NCI-H1417 treated with DMSO at 0.1 percent for 48 hours (cell line): ENCODE measurements at regions not wholly inside any gene's neighbourhood (a gene's known extent, or its start where the extent isn't known, plus 50 kb on each side); places are given as distances from the start of the nearest gene placed in this dataset.

Experiments
- DNase-seq: peaks from one replicate; lab custom pipeline; 2025; lab: John Stamatoyannopoulos, UW

DNA sequence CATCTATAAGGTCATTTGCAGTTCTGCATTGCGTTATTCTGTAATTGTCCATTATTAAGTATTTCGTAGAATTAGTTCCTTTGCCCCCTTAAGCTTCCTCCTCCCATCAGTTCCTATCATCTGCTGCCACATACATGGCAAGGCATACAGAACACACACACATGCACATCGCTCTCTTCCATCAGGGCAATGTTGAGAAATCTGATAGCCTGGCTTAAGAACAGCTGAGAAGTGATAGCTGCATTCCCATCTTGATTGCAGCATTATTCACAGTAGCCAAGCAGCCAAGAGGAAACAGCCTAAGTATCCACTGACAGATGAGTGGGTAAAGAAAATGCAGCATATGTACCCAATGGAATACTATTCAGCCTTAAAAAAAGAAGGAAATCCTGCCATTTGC, 186.8 kb upstream of the CADM1 start:
- no peak for DNase-seq

DNA sequence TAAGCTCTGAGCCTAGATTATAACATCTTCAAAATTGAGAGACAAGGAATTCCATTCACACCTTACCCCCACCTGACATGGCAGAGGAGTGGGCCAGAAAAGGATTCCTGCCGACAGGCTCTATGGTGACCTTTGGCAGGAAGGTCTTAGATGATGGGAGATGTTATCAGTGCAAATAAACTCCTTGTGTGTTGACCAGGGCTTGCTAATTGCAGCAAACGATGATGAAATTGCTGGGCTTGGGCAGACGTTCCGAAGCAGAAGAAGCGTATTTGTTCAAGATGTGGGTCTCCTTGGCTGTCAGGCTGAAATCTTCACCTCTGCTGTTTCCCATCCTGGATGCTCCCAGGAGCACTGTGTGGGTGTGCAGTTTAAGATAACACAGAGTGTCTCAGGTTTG, 183.7 kb upstream of the CADM1 start:
- no peak for DNase-seq

DNA sequence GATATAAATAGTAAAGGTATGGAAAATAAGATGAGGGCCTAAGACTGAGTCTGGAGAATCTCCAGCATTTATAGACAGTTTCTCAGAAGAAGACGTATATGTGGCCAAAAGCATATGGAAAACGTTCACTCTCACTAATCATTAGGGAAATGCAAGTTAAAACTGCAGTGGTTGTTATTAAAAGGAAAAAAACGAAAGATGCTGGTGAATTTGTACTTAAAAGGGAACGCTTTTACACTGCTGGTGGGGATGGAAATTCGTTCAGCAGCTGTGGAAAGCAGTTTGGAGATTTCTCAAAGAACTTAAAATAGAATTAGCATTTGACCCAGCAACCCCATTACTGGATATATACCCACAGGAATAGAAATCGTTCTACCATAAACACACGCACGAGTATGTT, 180.5 kb upstream of the CADM1 start:
- DNase-seq: no peak

DNA sequence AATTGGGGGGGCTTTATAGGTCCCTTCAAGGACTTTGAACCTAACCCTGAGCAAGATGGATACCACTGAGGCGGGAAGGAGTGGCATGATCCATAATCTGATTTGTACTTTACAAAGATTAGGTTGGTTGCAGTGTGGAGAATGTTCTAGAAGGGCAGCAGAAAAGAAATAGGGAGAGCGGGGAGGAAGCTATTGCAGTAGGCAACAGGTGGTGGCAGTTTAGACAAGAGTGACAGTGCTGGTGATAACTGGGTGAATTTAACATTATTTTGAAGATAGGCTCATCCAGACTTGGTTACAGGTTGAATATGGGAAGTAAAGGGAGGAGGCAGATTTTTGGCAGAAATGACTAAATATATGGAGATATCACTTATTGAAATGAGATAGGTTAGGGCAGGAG, 179.9 kb upstream of the CADM1 start:
- no peak for DNase-seq

DNA sequence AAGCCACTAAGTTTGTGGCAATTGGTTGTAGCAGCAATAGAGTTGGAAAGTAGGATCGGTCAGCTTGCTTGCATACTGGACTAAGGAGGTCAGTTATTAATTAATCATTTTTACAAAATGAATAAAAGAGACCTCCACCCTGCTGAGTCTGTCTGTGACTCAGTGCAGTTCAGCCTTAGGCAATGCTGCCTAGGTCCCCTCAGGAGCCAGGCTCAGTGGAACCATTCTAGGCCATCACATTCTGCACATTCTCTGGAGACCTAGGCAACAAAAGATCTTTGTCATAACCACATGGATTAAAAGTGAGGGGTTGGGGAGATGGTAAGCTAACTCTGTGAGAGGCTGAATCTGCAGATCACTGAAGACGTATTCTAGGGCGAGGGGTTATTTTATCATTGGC, 178.7 kb upstream of the CADM1 start:
- no peak for DNase-seq

DNA sequence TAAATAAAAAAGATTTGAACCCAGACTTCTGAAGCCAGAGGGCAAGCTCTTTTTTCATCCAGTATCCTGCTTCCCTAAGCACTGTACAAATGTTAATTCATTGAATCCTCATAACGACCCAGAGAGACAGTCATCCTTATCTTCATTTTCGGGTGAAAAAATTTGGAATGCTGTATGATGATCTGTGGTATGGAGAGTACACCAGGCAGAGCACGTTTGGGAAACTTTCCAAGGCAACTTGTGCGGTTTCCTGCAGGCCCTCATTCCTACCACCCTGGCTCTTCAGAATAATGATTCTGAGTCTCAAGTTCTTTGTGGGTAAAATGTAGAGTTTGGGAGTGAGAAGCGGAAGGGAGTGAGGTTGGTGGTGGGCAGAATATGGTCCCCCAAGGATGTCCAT, 177.9 kb upstream of the CADM1 start:
- DNase-seq: no peak

DNA sequence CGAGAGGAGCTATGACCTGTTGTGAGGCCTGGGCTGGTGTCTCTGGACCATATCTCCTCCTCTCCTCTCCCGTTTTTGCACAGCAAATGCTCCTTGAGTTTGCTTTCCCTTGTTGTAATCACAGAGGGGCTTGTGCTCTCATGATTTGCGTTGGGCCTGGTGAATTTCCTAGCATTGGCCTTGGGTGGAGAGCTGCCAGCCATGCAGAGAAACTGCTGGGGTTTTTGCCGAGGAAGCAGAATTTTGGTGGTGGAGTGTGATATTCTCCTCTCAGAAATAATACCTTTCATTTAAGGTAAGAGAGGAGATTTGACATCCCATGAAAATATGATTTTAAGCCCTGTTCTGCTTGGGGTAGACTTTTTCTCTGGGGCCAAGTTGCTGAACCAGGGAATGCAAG, 175.7 kb upstream of the CADM1 start:
- no peak for DNase-seq

DNA sequence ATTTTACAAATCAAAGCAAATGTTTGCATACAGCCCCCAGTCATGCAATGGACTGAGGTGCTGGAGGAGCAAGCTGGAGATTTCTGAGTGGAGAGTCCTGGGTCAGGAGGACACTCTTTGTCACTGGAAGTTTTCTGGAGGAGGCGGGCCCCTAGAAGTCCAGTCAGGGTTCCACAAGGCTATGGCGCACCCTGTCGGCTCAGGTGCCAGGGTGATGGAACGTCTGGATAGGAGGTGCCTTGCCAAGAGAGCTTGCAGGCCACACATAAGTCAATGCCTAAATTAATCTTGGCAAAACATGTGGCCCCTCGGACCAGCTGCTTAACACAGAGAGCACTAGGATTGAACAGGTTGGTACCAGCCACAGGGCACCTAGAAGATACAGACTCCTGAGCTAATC, 174.7 kb upstream of the CADM1 start:
- DNase-seq: no peak

DNA sequence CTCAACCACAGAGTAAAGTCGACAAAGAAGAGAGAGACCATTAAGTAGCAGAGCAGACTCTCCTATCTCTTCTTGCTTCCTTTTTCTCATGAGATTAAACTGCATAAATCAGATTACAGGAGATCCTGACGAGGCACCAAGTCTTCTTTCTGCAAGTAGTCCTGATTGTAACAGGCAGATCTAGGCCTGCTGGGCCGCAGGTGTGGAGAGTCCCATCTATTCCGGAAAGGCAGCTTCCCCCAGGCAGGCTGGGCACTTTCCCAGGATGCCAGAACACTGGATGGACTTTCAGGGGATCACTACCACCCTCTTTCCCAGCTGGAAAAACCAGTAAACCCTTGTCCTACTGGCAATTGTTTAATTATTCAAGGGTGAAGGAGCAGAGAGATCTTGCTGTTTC, 173.0 kb upstream of the CADM1 start:
- no peak for DNase-seq

DNA sequence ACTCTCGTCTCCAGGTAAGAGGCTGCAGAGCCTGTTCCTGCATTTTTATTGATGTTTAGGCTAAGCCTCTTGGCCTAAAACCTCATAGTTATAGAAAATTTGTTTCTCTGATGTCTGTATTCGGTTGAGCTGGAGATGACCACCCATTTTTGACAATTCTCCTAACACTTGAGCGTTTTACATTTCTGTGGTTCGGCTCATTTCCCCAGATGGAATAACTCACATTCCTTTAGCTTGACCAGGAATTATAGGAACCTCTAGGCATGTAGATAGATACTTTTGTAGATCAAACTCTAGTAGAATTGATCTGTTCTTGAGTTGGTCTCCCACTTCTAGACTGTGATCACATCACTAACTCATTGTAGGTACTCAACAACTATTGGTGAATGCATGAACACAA, 172.6 kb upstream of the CADM1 start:
- no peak for DNase-seq

DNA sequence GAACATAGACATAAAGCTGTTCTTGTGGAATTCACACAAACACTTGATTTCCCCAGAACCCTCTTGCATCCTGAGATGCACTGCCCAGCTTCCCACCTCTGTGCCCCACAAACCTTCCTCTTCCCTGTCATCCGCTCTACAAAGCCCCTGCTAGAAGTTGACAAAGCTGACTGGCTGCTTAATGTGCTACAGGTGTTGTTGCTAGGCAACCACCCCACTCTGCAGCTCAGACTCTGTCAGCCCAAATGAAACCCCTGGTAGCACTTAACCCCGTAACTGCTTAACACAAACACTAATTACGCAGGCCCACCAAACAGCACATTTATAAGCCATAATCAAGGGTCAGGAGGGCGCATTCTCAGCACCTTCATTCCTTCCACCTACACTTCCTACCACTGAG, 172.0 kb upstream of the CADM1 start:
- peak; percentile 37 for DNase-seq

DNA sequence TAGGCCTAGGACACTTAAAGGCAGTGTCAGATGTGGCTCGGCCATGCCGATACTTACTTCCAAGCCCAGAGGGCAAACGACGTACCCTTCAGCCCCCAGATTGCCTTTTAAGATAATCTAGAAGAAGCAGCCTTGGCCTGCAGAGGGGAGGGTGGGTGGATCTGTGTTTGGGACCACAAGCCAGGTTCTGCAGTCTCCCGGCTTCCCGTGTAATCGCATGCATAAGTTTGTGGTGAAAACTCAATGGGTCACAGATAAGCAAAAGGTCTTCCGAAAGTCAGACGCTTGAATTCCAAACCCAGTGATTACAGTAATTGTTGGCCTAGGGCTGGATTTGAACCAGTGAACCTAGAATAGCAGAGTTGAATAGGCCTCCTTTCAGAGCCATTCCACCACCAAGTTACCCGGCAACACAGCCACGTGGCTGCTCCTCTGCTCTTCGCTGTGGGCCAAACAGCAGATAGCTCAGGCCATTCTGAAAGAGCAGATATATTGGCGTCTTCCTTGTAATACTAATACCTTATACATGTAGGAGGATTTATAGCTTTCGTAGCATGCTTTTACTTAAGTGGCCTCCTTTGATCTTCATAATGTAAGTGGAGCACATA, 170.8 kb upstream of the CADM1 start:
- DNase-seq: no peak

DNA sequence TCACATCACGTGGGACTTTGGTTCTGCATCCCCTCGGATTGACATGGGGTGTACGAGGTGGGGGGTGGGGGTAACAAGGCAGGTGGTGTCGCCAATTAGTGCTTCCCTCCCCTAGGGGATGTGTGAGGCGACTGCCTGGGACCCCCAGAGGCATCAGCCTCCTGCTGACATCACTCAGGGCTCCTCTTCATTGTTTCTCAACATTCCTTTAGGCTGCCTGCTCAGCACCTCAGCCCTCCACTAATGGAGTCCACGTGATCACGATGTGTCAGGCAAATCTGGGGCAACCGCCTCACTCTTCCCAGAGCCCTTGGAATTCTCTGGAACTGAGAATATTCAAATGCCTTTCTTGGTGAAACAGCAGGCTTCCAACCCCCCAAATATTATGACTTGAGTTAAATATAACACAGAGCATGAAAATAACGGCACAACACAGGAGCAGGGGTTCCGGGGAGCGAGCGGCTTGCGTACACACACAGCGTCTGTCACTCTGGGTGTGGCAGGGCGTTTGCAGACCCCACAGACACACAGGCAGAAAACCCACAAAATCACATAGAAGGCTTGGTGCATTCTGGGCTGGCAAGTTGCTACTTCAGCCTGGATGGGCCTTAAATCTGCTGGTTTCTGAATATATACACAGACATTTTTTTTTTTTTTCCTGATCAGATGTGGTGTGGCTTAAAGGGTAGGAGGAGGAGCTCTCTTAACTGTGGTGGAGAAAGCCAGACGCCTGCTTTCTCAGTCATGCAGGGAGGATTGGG, 170.1 kb upstream of the CADM1 start:
- no peak for DNase-seq

DNA sequence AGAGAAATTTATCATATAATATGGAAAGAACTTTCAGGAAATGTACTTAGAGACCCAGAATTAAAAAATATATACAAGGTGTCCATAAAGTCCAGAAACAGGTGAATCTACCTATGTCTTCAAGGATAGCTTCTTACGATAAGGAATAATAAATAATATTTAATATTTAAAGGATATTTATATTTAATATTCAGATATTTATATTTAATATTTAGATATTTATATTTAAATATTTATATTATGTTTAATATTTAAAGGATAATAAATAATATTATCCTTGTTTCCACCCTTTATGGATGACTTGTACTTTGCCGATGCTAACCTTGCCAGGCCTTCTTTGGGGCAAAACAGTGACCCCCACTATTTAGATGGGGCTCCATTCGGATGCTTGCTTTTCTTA, 169.5 kb upstream of the CADM1 start:
- DNase-seq: no peak

DNA sequence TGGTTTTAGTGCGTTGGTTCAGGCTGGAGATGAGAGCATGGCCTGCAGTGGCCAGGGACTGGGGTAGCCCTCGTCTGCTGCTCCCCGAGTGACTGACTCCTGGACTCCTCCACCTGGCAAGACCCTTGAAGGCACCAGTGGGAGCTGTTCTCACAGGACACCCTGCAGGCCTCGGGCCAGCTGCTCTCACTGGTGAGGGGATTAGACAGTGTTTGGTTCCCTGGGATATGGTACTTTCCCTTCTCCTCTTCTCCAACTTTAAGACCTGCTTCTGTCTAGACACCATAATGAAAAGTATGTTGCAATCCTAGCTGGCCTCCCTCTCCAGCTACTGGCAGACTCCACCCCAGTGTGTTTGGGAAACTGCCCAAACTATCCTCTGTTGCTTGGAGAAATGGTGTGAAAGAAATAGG, 168.8 kb upstream of the CADM1 start:
- no peak for DNase-seq

DNA sequence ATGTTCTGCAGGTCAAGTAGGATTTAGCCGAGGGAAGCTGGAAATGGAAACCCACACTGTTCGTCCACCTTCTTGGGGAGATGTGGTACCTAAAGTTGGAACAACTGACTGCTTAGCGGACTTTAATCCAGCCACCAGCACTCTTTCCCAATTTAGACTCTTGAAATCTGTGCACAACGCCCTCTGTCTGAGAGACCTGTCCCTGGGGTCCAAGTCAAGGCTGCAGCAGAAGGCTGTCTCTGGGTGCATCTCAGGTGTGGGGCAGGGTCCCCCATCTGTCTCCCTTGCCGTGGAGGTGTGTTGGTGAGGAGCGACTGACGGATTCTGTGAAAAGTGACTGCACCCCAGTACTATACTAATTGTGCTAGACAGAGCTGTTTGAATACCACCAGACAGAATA, 168.2 kb upstream of the CADM1 start:
- no peak for DNase-seq

DNA sequence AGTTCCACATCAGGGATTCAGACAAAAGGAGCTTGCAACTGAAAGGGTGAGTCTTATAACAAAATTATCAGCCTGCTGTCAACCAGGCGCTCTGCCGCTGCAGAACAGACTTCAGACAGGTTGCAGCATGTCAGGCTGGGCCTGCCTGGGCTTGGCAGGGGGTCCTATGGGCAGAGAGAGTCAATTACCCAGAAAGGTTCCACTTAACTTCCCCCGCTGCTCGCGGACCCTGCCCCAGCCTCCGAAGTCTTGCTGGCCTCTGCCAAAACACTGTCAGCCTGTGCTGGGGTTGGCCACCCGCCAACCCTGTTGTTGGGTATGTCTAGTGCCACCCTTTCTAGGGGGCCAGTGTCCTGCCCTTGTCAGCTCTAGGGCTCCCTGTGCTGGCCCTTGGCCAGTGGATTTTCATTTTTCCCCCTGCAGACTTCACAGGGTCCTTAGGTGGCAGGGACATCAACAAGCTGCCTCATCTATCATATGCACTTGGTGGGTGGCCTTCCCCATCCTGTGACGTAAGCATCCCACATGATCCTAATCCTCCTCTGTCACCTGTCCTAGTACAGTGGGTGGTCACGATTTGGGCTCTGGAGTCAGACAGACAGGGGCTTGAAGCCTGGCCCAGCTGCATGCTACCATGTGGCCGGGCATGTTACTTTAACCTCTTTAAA, 166.5 kb upstream of the CADM1 start:
- peak; percentile 39 for DNase-seq

DNA sequence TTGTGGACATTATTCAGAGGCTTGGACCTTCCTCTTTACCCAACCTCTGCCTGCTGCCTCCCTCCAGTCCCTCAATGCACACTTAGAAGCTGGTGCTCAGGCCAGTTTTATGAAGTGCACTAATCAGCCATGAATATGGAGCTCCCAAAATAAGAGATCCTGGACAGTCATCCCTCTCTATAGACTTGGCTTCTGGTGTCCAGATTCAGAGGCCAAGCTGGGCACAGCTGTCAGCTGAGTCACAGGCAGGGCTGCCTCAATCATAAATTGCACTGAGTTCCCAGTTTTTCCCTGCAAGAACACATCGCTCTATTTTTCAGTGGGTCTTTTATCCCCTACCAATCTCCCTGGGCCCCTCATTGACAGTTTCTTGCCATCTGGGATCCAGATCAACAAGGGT, 161.7 kb upstream of the CADM1 start:
- DNase-seq: no peak

DNA sequence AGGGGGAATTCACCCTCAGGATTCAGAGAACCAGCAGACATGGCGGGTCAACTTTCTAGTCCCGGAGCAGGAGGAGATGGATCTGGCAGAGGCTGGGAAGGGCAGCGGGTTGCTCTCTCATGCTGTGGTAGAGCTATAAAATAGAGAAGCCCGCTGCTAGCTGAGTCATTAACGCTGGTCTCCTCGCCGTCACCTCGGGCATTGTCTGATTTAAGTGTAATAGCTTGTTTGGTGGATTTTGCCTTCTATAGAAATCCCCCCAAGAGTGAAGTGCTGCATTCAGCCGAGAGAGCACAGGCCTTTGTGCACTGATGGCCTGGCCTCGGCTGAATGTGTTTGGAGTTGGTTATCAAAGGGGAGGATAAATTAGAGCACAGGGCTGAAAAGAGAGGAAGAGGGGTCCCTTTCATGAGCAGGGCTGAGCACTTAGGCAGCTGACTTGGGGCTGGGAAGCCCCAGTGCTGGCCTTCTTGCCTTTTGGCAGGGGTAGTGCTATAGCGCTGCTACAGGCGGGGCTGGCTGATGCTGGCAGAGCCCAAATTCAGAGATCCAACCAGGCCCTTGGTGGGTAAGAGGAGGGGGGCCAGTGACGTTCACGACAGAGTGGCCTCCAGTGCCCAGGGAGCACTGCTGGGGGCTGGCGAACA, 161.1 kb upstream of the CADM1 start:
- no peak for DNase-seq

DNA sequence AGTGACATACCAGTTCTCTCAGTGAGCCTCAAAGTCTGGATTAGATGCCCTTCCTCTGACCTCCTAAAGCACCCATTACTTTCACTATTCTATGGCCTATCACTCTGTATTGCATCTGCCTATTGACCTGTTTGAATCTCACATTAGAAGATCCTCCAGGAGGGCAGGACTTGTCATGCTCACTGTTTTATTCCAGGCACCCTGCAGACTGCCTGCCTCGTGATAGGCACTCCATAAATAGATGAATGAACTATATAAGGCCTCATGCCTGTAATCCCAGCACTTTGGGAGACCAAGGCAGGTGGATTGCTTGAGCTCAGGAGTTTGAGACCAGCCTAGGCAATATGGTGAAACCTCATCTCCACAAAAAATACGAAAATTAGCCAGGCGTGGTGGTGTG, 160.1 kb upstream of the CADM1 start:
- no peak for DNase-seq

DNA sequence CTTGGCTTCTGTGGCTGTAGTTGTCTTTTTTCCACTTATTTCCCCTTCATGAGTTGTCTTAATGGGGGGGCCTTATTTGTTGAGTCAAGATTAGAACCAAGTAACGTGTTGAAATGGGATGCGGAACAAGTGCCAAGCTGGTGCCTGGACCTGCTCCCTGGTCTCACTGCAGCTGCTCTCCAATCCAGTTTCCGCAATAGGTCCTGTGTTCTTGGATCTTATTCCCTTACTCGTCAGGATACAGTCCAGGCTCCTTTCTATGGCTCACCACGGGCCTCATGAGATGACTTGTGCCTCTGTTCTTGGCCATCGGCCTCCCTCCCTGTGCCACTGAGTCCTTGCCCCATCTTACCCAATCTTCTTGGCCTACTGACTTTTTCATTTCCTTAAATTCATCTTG, 159.6 kb upstream of the CADM1 start:
- DNase-seq: no peak

DNA sequence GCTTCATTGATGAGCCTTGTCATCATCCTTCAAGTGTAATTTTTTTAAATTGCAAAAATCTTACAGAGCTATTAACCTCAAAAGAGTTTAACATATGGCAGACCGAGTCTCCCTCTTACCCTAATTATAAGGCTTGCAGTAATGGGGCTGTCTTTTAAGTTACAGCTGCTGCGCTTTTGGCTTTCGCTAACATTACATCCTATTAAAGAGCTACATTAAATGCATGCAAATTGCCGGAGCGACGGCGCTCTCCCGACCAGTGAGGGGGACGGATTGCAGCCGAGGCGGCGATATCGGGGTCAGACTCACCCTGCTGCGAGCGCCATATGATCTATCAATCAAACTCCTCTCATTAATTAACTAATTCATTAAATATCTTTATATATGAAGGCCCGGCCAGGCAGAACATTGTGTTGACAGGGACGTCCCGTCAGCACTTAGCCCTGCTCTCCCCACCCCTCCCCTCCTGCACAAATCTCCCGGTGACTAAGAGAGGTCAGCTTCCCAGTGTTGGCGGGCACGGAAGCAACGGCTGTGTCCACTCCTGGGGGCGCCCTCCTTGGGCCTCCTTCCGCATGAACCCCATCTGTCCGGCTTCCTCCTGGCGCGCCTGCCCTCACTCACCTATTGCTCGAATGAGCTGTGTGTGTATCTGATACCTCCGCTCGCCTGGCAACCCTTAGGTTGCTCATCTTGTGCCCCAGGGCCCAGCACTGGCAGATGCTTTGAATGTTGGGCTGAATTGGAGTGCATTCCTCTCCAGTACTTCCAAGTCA, 156.0 kb upstream of the CADM1 start:
- DNase-seq: no peak
